Breast epithelium (tissue), 4 donors: ENCODE measurements at regions not wholly inside any gene's neighbourhood (a gene's known extent, or its start where the extent isn't known, plus 50 kb on each side); places are given as distances from the start of the nearest gene placed in this dataset.

ENCODE experiments used
- DNase-seq, 2 donors: peaks; one replicate each; pipeline ENCODE4 v3.0.0-alpha.2; 2019; ENCODE audit warnings: low spot score in 2 of 2
- H3K27ac ChIP-seq, 2 donors: fragments of 200-600 bp; sonication (generic) in 1 of 2; one replicate each; pipeline ENCODE4 v1.5.1; 2016 to 2019; ENCODE audit warnings: mild to moderate bottlenecking in 1 of 2
- H3K27me3 ChIP-seq, 2 donors: fragments of 200-600 bp; sonication (generic) in 1 of 2; one replicate each; pipeline versions ENCODE4 v1.5.1 to v1.6.0; 2017 to 2019; ENCODE audit warnings: control low read depth in 1 of 2, mild to moderate bottlenecking in 1 of 2
- H3K36me3 ChIP-seq: fragments of 200-600 bp; one replicate; pipeline ENCODE4 v1.5.1; 2019
- H3K4me1 ChIP-seq, 2 donors: fragments of 200-600 bp; sonication (generic); one replicate each; pipeline ENCODE4 v1.5.1; 2016 to 2019; ENCODE audit warnings: control low read depth in 1 of 2
- H3K4me3 ChIP-seq, 3 donors: fragments of 200-600 bp; sonication (generic); 1 replicate in 2 of 3; 2 replicates in 1 of 3; pipeline ENCODE4 v1.5.1; 2016 to 2019; ENCODE audit warnings: mild to moderate bottlenecking in 3 of 3, moderate library complexity in 2 of 3
- H3K9me3 ChIP-seq, 2 donors: fragments of 200-600 bp; sonication (generic) in 1 of 2; one replicate each; pipeline ENCODE4 v1.5.1; 2016 to 2019; ENCODE audit warnings: control low read depth in 1 of 2
- CTCF ChIP-seq, 3 donors: fragments of 450-650 bp; IDR thresholded peaks; one replicate each; pipeline ENCODE4 v1.5.1; 2016 to 2017; ENCODE audit warnings: antibody characterized with exemption in 3 of 3, mild to moderate bottlenecking in 3 of 3, moderate library complexity in 3 of 3
- POLR2A ChIP-seq: fragments of 450-650 bp; IDR thresholded peaks from one replicate; pipeline ENCODE4 v1.6.1; 2016; ENCODE audit warnings: antibody characterized with exemption, mild to moderate bottlenecking, moderate library complexity
- POLR2AphosphoS5 ChIP-seq, 3 donors: sonication (generic); formaldehyde crosslinking; IDR thresholded peaks; one replicate each; pipeline ENCODE4 v1.6.1; 2017; ENCODE audit warnings: antibody characterized with exemption in 3 of 3
- intact Hi-C: fragments of 100-400 bp; cut with DNase I; formaldehyde crosslinking; loops from one replicate; pipeline ENCODE4 v1.15.1; 2023; ENCODE audit warnings: low total_unique reads

GRCh38 chr15:38670128-38671005 is 105.8 kb upstream of the RASGRP1 start:
- H3K27me3 ChIP-seq, result no peaks in the 10 kb centered on the region
- H3K4me3 ChIP-seq, result no peak overlapping the region
- H3K4me1 ChIP-seq, result no peaks in the 10 kb centered on the region
- H3K9me3 ChIP-seq, result no peaks in the 10 kb centered on the region
- intact Hi-C loops, result no loop called here
- no peaks in the 10 kb centered on the region for H3K36me3 ChIP-seq
- no peak overlapping the region for H3K27ac ChIP-seq
- TF ChIP-seq POLR2AphosphoS5 (IDR thresholded peaks at IDR 0.05), result no peak
- no peak for TF ChIP-seq POLR2A
- TF ChIP-seq CTCF (IDR thresholded peaks at IDR 0.05), result no peak
- DNase-seq, result no peak

- no peaks in the 10 kb centered on the region for H3K27me3 ChIP-seq
- H3K27ac ChIP-seq, result no peak overlapping the region
- intact Hi-C loops, result no loop called here
- TF ChIP-seq CTCF (IDR thresholded peaks at IDR 0.05), result no peak
- no peak for TF ChIP-seq POLR2A
- TF ChIP-seq POLR2AphosphoS5 (IDR thresholded peaks at IDR 0.05), result no peak
- H3K4me1 ChIP-seq, result no peaks in the 10 kb centered on the region
- no peaks in the 10 kb centered on the region for H3K36me3 ChIP-seq
- no peaks in the 10 kb centered on the region for H3K9me3 ChIP-seq
- no peak for DNase-seq
- no peak overlapping the region for H3K4me3 ChIP-seq
These were observed 106.4 kb upstream of the RASGRP1 start for GRCh38 chr15:38671006-38671387.

GRCh38 chr15:38671675-38672254 is 107.2 kb upstream of the RASGRP1 start:
- Histone ChIP-seq H3K27me3 (no peaks in the 10 kb centered on the region), H3K36me3 (no peaks in the 10 kb centered on the region), H3K27ac (no peak overlapping the region), H3K9me3 (no peaks in the 10 kb centered on the region), H3K4me3 (no peak overlapping the region), H3K4me1 (no peaks in the 10 kb centered on the region)
- intact Hi-C loops, result no loop called here
- no peak for TF ChIP-seq POLR2AphosphoS5 (IDR thresholded peaks at IDR 0.05)
- no peak for TF ChIP-seq CTCF (IDR thresholded peaks at IDR 0.05)
- no peak for TF ChIP-seq POLR2A
- no peak for DNase-seq

- no peak for DNase-seq
- Histone ChIP-seq H3K4me1 (no peaks in the 10 kb centered on the region), H3K9me3 (no peaks in the 10 kb centered on the region), H3K36me3 (no peaks in the 10 kb centered on the region), H3K27me3 (no peaks in the 10 kb centered on the region), H3K4me3 (no peak overlapping the region), H3K27ac (no peak overlapping the region)
- TF ChIP-seq POLR2A, result no peak
- no peak for TF ChIP-seq CTCF (IDR thresholded peaks at IDR 0.05)
- no peak for TF ChIP-seq POLR2AphosphoS5 (IDR thresholded peaks at IDR 0.05)
- intact Hi-C loops, result no loop called here
These were observed 107.7 kb upstream of the RASGRP1 start for GRCh38 chr15:38672273-38672672.
